Heart left ventricle (tissue), 13 donors: ENCODE measurements at regions not wholly inside any gene's neighbourhood (a gene's known extent, or its start where the extent isn't known, plus 50 kb on each side); places are given as distances from the start of the nearest gene placed in this dataset.

ENCODE experiments used
- POLR2A ChIP-seq, 2 donors: fragments of 450-650 bp; IDR thresholded peaks; one replicate each; pipeline ENCODE4 v1.6.1; 2017; ENCODE audit warnings: antibody characterized with exemption in 2 of 2, mild to moderate bottlenecking in 2 of 2, moderate library complexity in 2 of 2
- TF ChIP-seq, protein P1 (sequence below), 12 donors: fragments of 200-600 bp; sonication (generic) in 4 of 12; IDR thresholded peaks; one replicate each; pipeline versions ENCODE4 v1.5.0 to v1.8.0; 2018 to 2022; ENCODE audit warnings: antibody characterized with exemption in 12 of 12, mild to moderate bottlenecking in 5 of 12
- donor health status: ischemic (EF 13 %, LVEDD 7.1; RV severe dilation, severe dysfunction).
- donor health status: DM: no; HTN: yes; CAD: no.
- donor health status: DM: no; HTN: no; CAD: no.
- donor health status: ischemic (EF 25% LVEDD 6.9; RV normal size, moderate dysfunction).
- donor health status: ischemic (EF 25% LVEDD 5.7; RV mildly dilated, moderate dysfunction).
- donor health status: ischemic (EF 35%, LVEDD 5.7; RV mildly dilated, moderate dysfunction).
- donor health status: nonischemic (EF 11% LVEDD 7.7; RV severe dilation, severe dysfunction).
- donor health status: DM: yes; HTN: yes; CAD: no.
- donor health status: PGD.
- donor health status: ischemic (EF 29% LVEDD 5.4; RV normal size, mild dysfunction).
- donor health status: nonischemic (EF 23%, LVEDD 6.1; RV moderate dilation, normal function).

DNA sequence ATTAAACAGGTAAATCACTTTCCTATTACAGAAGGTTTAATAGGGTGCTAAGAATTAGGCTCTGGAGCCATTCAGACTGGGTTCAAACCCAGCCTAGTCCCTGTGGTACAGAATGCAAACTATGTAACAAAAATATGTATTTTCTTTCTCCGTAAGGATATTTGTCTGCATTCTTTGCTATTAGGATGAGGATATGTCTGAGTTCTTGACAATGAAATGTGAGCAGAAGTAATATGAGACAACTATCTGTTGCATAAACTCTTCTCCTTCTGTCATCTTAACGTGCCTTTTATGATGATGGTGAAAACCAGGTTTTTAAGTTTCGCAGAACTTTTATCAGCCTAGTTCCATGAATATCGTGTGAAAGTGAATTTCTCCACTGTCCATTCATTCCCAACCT lies 1129.1 kb upstream of the ZEB2 start:
- TF ChIP-seq, protein P1, sequence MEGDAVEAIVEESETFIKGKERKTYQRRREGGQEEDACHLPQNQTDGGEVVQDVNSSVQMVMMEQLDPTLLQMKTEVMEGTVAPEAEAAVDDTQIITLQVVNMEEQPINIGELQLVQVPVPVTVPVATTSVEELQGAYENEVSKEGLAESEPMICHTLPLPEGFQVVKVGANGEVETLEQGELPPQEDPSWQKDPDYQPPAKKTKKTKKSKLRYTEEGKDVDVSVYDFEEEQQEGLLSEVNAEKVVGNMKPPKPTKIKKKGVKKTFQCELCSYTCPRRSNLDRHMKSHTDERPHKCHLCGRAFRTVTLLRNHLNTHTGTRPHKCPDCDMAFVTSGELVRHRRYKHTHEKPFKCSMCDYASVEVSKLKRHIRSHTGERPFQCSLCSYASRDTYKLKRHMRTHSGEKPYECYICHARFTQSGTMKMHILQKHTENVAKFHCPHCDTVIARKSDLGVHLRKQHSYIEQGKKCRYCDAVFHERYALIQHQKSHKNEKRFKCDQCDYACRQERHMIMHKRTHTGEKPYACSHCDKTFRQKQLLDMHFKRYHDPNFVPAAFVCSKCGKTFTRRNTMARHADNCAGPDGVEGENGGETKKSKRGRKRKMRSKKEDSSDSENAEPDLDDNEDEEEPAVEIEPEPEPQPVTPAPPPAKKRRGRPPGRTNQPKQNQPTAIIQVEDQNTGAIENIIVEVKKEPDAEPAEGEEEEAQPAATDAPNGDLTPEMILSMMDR (IDR thresholded peaks at IDR 0.05) = no peak
- no peak for TF ChIP-seq POLR2A (IDR thresholded peaks at IDR 0.05)
